NCI-H774 (cell line): ENCODE measurements at regions not wholly inside any gene's neighbourhood (a gene's known extent, or its start where the extent isn't known, plus 50 kb on each side); places are given as distances from the start of the nearest gene placed in this dataset.
"Not testable (repeated sequence)": the region's sequence is repeated elsewhere in the genome, so short reads cannot be mapped to it uniquely, and the experiment has no call there.

ENCODE experiments used
- DNase-seq: peaks from one replicate; lab custom pipeline; 2025; lab: John Stamatoyannopoulos, UW

DNA sequence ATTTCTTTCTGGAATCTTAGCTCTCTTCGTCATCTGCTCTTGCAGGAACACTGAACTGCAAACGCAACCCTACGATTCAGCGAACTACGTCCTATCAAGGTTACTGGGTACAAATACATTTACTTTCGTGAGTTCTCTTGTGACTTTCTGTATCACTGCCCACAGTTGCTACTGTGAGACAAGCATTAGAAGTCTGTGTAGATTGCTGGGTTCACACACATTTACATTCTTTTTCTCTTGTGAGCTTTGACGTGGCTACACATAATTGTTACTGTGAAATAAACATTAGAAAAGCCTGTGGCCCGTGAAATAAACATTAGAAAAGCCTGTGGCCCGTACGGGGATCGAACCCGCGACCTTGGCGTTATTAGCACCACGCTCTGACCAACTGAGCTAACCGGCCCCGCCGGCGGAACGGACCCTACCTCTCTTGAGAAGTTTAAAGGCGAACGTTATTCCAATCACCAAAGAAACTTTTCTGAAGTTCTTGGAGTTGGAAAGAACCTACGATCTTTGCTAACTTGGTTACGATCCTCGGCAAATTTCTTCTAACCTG lies 61.2 kb upstream of the ZNF322 start:
- not testable (repeated sequence) for DNase-seq

DNA sequence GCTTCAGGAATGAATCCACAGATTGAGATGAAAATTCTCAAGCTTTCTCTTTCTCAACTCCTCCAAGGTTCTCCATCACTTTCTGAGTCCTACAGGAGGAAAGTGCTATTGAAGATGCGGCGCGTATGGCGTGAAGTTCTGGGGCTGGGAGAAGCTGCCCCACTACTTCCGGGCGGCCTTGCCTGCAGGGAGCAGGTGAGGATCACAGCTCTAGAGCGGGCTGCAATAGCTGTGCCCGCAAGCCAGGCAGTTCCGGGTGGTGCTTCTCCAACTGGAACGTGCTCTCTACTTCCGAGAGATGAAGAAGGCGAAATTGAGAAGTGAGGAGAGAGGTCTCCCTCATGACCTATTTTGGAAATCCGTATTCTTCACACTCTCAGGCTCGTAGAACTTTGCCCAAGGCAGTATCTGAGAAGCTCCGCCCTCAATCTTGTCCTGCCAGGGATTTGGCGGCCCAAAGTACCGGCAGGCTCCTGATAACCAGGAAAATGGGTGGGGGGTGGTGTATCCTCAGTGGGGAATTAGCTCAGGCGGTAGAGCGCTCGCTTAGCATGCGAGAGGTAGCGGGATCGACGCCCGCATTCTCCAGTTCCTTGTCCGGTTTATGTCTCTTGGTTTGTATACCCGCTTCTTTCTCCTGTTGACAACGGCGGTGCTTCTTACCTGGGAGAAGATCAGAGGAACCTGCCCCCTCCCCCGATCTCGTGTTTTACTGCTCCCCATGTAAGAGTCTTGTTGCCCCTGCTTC lies 70.6 kb upstream of the ZNF322 start:
- not testable (repeated sequence) for DNase-seq

DNA sequence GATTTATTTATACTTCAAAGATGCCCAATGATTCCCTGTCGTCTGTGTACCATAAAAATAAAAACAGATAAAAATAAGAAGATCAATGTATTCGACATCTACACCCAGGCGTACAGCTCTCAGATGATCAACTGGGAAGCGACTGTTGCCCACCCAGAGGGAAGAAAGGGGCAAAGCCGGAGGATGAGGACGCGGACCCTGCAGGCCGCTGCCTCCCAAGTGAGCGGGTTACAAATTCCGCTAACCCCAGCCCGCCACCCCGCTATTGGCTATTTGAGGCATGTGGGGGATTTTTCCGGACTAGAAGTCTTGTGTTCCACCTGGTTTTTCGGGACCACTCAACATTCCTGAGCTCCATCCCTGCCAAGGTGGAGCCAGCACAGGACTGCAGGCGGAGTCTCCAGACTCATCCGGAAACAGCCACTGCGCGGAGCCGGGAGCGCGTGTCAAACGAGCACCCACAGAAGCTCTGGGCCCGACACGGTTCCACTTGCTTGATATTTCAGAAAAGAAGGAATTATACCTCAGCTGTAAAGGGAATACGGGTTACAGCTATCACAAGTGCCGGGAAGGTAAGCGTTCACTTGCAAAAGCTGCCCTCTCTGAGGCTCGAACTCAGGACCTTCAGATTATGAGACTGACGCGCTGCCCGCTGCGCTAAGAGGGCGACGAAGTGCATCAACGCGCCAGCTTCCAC lies 75.4 kb upstream of the ZNF322 start:
- DNase-seq = not testable (repeated sequence)

DNA sequence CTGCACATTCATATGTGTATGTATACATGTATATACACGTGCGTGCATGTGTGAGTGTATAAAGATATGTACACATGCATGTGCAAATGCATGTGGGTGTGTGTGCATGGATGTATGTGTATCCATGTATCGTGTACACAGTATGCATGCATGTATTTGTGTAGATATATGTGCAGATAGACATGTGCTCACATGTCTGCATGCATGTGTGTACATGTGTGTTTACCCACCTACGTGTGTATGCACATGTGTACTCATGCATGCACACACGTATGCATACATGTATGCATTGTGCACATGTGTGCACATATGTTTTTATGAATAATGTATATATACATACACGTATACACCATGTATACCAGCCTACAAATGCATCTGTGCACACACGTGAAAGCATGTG lies 80.3 kb upstream of the ZNF322 start:
- no peak for DNase-seq

DNA sequence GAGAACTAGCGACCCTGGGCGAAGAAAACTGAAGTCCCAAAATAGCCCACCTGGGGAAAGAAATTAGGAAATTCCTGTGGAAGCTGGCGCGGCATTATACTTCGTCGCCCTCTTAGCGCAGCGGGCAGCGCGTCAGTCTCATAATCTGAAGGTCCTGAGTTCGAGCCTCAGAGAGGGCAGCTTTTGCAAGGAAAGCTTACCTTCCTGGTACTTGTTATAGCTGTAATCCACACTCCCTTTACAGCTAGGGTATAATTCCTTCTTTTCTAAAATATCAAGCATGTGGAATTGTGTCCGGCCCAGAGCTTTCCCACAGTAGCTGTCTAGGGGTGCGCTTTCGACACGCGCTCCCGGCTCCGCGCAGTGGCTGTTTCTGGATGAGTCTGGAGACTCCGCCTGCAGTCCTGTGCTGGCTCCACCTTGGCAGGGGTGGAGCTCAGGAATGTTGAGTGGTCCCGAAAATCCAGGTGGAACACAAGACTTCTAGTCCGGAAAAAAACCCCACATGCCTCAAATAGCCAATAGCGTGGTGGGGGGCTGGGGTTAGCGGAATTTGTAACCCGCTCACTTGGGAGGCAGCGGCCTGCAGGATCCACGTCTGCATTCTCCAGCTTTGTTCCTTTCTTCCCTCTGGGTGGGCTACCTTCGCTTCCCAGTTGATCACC lies 83.7 kb upstream of the ZNF322 start:
- DNase-seq = no peak

DNA sequence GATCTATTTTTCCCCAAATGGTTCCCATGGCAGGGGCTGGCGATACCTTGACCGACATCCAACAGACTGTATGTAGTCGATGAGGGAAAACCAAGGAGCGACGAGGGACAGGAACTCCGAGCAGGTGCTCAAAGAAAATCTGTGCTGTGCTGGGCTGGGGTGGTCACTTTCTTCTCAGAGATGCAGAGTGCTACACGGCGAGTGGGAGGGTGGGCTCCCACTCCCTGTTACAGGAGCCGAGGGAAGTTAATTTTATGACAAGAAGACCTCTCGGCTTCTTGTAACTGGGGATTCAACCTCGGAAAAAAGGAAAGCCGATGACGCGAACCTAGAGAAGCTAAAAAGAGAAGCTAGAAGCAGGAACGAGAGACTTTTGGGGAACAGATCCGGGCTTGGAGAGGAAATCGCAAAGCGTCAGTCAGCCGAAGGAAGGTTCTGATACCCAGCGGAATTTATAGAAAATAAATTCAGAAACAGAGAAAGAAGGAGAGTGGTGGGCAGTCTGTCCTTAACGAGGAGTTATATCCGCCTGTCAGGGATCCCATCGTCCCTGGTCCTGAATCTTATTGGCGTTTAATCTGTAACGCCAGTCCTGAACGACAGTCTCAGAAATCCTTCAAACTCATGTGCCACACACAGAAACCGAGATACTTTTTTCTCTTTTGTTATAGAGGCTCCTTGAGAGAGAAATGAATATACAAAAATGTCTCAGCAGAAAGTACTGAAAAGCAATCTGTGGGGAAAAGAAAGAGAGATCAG lies 84.6 kb upstream of the ZNF322 start:
- no peak for DNase-seq

DNA sequence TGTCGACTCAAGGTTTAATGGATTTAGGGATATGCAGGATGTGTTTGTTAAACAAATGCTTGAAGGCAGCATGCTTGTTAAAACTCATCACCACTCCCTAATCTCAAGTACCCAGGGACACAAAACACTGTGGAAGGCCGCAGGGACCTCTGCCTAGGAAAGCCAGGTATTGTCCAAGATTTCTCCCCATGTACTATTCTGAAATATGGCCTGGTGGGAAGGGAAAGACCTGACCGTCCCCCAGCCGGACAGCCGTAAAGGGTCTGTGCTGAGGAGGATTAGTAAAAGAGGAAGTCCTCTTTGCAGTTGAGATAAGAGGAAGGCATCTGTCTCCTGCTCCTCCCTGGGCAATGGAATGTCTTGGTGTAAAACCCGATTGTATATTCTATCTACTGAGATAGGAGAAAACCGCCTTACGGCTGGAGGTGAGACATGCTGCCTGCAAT lies 85.3 kb upstream of the ZNF322 start:
- DNase-seq = not testable (repeated sequence)

DNA sequence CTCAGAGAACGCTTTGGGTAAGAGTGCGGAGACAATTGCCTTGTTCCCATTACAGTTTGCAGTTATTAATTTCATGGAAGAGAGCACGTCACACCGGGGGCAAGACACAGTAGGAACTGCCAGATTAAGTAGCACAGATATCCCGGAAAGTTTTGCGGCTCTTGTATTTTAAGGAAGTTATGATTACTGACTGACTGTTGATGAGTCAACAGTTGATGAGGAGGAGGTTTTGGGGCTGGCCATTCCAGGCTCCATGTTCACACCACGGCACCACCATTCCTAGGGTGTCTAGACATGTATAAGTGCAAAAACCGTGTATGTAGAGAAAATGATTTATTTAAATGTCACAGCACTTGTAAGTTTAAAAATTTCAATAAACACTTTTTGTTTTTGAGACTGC lies 86.4 kb upstream of the ZNF322 start:
- not testable (repeated sequence) for DNase-seq

DNA sequence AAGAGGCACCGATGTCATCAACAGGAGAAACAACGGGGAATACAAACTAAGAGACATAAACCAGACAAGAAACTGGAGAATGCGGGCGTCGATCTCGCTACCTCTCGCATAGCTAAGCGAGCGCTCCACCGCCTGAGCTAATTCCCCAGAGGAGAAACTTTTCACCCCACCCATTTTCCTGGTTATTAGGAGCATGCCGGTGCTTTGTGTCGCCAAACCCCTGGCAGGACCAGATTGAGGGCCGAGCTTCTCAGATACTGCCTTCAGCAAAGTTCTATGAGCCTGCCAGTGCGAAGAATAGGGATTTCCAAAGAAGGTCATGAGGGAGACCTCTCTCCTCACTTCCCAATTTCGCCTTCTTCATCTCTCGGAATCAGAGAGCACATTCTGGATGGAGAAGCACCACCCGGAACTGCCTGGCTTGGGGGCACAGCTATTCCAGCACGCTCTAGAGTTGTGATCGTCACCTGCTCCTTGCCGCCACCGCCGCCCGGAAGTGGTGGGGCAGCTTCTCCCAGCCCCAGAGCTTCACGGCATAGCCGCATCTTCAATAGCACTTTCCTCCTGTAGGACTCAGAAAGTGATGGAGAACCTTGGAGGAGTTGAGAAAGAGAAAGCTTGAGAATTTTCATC lies 89.7 kb upstream of the ZNF322 start:
- not testable (repeated sequence) for DNase-seq

DNA sequence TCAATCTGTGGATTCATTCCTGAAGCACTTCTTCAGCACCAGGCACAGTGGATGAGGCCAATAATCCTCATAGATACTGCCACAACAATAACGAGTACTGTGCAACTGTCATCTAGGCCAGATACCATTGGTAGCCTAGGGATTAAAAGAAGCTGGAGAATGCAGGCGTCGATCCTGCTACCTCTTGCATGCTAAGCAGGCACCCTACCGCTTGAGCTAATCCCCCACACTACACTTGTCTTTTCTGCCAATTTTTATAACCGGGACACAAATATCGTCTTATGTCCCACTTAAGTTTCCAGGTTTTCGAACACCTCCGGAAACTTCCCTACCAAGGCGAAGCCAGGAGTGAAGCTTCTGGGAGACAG lies 90.2 kb upstream of the ZNF322 start:
- not testable (repeated sequence) for DNase-seq

DNA sequence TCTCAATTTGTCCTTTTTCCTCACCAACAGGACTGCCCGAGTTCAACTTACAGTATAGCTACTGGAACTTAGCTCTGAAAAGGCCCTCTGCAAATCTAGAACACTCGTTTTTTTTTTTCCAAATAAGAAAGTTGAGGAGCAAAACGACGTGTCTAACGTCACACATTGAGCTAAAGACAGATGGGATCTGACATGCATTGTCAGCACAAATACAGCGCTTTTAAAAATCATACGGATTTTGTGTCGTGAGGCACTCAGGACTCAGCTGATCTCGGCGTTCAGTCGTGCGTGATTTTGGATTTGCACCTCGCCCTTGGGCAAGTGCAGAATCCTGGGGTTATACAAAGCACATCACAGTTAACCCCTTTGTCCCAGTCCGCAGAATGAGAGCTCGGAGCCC lies 94.7 kb upstream of the ZNF322 start:
- DNase-seq = no peak

DNA sequence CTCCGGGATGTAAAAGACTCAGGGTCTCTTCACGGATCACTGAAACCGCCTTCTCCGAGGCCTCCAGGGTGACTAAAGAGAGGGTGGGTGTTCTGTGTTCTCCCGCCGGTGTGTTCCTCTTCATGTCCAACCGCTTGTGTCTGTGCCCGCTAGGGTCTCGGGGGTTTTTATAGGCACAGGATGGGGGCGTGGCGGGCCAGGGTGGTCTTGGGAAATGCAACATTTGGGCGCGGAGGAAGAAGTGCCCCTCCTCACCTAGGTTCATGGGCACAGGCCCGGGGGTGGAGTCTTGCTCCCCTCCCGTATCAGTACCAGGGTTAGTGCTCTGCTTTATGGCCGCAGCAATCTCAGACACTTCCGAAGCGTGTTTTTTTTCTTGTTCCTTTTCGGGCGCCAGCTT lies 95.3 kb upstream of the ZNF322 start:
- DNase-seq = not testable (repeated sequence)

DNA sequence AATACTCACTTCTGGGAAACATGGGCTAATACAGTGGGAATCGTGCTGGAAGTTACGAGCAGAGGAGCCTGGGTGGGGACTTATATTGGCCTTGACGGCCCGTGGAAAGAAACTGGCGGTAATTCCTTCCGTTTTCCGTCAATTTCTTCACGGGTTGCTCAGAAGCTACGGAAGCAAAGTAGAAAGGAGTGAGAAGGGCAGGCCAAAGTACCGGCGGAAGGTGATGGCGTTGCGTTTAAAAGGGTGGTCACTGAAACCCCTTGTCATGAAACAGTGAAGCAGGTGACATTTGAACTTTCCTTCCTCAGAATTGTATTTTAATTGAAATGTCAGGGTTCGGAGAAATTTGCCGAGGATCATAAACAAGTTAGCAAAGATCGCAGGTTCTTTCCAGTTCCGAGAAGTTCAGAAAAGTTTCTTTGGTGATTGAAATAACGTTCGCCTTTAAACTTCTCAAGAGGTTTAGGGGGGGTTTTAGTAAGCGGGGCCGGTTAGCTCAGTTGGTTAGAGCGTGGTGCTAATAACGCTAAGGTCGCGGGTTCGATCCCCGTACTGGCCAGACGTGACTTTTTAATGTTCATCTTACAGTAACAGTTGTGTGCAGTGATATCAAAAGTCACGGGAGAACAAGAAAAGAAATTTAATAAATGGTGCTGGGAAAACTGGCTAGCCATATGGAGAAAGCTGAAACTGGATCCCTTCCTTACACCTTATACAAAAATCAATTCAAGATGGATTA lies 96.7 kb upstream of the ZNF322 start:
- not testable (repeated sequence) for DNase-seq

DNA sequence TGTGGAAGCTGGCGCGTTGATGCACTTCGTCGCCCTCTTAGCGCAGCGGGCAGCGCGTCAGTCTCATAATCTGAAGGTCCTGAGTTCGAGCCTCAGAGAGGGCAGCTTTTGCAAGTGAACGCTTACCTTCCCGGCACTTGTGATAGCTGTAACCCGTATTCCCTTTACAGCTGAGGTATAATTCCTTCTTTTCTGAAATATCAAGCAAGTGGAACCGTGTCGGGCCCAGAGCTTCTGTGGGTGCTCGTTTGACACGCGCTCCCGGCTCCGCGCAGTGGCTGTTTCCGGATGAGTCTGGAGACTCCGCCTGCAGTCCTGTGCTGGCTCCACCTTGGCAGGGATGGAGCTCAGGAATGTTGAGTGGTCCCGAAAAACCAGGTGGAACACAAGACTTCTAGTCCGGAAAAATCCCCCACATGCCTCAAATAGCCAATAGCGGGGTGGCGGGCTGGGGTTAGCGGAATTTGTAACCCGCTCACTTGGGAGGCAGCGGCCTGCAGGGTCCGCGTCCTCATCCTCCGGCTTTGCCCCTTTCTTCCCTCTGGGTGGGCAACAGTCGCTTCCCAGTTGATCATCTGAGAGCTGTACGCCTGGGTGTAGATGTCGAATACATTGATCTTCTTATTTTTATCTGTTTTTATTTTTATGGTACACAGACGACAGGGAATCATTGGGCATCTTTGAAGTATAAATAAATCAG lies 106.8 kb upstream of the ZNF322 start:
- DNase-seq = not testable (repeated sequence)

DNA sequence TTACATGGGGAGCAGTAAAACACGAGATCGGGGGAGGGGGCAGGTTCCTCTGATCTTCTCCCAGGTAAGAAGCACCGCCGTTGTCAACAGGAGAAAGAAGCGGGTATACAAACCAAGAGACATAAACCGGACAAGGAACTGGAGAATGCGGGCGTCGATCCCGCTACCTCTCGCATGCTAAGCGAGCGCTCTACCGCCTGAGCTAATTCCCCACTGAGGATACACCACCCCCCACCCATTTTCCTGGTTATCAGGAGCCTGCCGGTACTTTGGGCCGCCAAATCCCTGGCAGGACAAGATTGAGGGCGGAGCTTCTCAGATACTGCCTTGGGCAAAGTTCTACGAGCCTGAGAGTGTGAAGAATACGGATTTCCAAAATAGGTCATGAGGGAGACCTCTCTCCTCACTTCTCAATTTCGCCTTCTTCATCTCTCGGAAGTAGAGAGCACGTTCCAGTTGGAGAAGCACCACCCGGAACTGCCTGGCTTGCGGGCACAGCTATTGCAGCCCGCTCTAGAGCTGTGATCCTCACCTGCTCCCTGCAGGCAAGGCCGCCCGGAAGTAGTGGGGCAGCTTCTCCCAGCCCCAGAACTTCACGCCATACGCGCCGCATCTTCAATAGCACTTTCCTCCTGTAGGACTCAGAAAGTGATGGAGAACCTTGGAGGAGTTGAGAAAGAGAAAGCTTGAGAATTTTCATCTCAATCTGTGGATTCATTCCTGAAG lies 111.6 kb upstream of the ZNF322 start:
- not testable (repeated sequence) for DNase-seq

DNA sequence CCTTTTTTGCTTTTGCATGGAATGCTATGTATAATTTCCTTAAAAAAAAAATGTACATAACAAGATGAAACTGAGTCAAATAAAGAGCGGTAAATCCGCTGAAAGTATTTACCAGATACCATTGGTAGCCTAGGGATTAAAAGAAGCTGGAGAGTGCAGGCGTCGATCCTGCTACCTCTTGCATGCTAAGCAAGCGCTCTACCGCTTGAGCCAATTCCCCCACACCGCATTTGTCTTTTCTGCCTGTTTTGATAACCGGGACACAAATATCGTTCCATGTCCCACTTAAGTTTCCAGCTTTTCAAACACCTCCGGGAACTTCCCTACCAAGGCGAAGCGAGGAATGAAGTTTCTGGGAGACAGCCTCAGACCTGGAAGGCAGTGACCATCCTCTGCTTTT lies 113.9 kb upstream of the ZNF322 start:
- DNase-seq = not testable (repeated sequence)

DNA sequence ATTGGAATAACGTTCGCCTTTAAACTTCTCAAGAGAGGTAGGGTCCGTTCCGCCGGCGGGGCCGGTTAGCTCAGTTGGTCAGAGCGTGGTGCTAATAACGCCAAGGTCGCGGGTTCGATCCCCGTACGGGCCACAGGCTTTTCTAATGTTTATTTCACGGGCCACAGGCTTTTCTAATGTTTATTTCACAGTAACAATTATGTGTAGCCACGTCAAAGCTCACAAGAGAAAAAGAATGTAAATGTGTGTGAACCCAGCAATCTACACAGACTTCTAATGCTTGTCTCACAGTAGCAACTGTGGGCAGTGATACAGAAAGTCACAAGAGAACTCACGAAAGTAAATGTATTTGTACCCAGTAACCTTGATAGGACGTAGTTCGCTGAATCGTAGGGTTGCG lies 121.0 kb upstream of the ZNF322 start:
- not testable (repeated sequence) for DNase-seq

DNA sequence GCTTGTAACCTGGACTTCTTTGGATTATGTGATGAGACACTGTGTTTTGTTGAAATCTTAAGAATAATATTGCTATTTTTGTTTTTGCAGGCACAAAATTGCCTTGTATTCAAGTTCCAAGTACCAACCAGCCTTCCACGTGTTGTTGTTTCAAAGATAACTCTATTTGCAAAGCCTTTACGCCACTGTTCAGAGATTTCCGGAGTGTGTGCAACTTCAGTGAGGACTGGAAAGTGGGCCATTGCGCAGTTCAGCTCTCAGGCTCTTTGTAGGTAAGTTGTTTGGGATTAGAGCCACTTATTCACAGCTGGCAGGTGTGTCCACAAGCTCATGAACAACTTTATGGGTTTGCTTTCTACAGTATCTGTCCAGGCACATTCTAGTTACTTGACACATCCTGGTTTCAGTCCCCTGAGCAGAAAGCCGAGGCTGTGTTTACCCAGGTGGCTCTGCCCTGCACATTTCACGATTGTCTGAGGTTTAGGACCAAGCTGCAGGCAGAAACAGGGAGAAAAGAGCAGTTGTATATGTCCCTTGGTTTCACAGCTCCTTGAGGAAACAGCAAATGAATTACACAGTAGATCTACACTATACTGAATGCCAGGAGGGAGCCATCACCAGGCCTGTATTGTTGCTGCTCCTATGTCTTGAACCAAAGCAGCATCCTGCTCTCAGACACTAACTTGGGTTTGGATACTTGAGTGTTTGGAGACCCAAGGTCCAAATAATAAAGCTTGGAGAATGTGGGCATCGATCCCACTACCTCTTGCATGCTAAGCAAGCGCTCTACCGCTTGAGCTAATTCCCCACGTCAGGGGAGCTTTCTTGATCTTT lies 136.1 kb upstream of the ZNF322 start:
- DNase-seq = not testable (repeated sequence)
